GM23338 (cell line): ENCODE measurements at regions not wholly inside any gene's neighbourhood (a gene's known extent, or its start where the extent isn't known, plus 50 kb on each side); places are given as distances from the start of the nearest gene placed in this dataset.

Source experiments
- ATAC-seq: fragments of 200-7000 bp; cut with Tn5 transposase; 3 replicates; pipeline ENCODE4 v1.9.1; 2020
- DNase-seq: peaks from one replicate; pipeline ENCODE4 v3.0.0-alpha.2; 2015; ENCODE audit warnings: low spot score
- H2AFZ ChIP-seq: fragments of 200-600 bp; sonication (generic); 2 replicates; pipeline ENCODE4 v1.8.0; 2016; ENCODE audit warnings: antibody characterized with exemption, mild to moderate bottlenecking, moderate library complexity
- H3F3A ChIP-seq: fragments of 200-600 bp; sonication (generic); replicated peaks from 2 replicates; pipeline ENCODE4 v1.8.0; 2017; ENCODE audit warnings: antibody characterized with exemption, mixed run types, low read depth
- H3K27ac ChIP-seq: fragments of 200-600 bp; sonication (generic); 2 replicates; pipeline ENCODE4 v1.6.1; 2016; ENCODE audit warnings: low read depth
- H3K27me3 ChIP-seq: fragments of 200-600 bp; sonication (generic); 2 replicates; pipeline ENCODE4 v1.8.0; 2016; ENCODE audit warnings: mild to moderate bottlenecking, mixed run types, moderate library complexity; ENCODE audit not compliant: insufficient read depth
- H3K36me3 ChIP-seq: fragments of 200-600 bp; sonication (generic); 2 replicates; pipeline ENCODE4 v1.8.0; 2016; ENCODE audit warnings: mild to moderate bottlenecking; ENCODE audit not compliant: insufficient read depth
- H3K4me1 ChIP-seq: fragments of 200-600 bp; sonication (generic); 2 replicates; pipeline ENCODE4 v1.8.0; 2016; ENCODE audit warnings: mild to moderate bottlenecking, moderate library complexity; ENCODE audit not compliant: insufficient read depth
- H3K4me2 ChIP-seq: fragments of 200-600 bp; sonication (generic); 2 replicates; pipeline ENCODE4 v1.7.1; 2017; ENCODE audit warnings: mixed run types
- H3K4me3 ChIP-seq: fragments of 200-600 bp; sonication (generic); 2 replicates; pipeline ENCODE4 v1.6.1; 2016; ENCODE audit warnings: mixed run types
- H3K79me2 ChIP-seq: fragments of 200-600 bp; sonication (generic); replicated peaks from 2 replicates; pipeline ENCODE4 v1.8.0; 2017; ENCODE audit warnings: mild to moderate bottlenecking; ENCODE audit not compliant: insufficient read depth
- H3K9me2 ChIP-seq: fragments of 200-600 bp; sonication (generic); 2 replicates; pipeline ENCODE4 v1.8.0; 2017; ENCODE audit not compliant: insufficient read depth
- H4K20me1 ChIP-seq: fragments of 200-600 bp; sonication (generic); replicated peaks from 2 replicates; pipeline ENCODE4 v1.8.0; 2017; ENCODE audit warnings: mild to moderate bottlenecking; ENCODE audit not compliant: insufficient read depth
- H3K27ac Mint-ChIP-seq: 2 replicates; pipeline ENCODE4 v1.8.0; 2020; ENCODE audit warnings: inconsistent platforms, mild to moderate bottlenecking, moderate library complexity, mixed read lengths
- H3K27me3 Mint-ChIP-seq: 3 replicates; pipeline ENCODE4 v1.8.0; 2022; ENCODE audit warnings: low read depth, mild to moderate bottlenecking, moderate library complexity, mixed read lengths, inconsistent platforms; ENCODE audit not compliant: insufficient read depth, poor library complexity
- H3K36me3 Mint-ChIP-seq: 3 replicates; pipeline ENCODE4 v1.8.0; 2021; ENCODE audit warnings: low read depth, mild to moderate bottlenecking, inconsistent platforms, moderate library complexity, mixed read lengths
- H3K4me1 Mint-ChIP-seq: 3 replicates; pipeline ENCODE4 v1.8.0; 2020; ENCODE audit warnings: mild to moderate bottlenecking, inconsistent platforms, mixed read lengths
- H3K4me3 Mint-ChIP-seq: 3 replicates; pipeline ENCODE4 v1.8.0; 2021; ENCODE audit warnings: moderate library complexity, mild to moderate bottlenecking, inconsistent platforms, mixed read lengths
- H3K9me3 Mint-ChIP-seq: 3 replicates; pipeline ENCODE4 v1.8.0; 2020; ENCODE audit warnings: moderate library complexity, mild to moderate bottlenecking, inconsistent platforms, mixed read lengths
- ZNF331 ChIP-seq: fragments of 250-450 bp; sonication (Bioruptor Pico); IDR thresholded peaks from 2 replicates; pipeline ENCODE4 v1.5.0; 2020; ENCODE audit warnings: low read depth, mild to moderate bottlenecking, moderate library complexity
- ZNF462 ChIP-seq: fragments of 250-450 bp; sonication (Bioruptor Pico); IDR thresholded peaks from 2 replicates; pipeline ENCODE4 v1.5.0; 2020; ENCODE audit warnings: mild to moderate bottlenecking, moderate library complexity
- TF ChIP-seq, protein P1 (sequence below), 2 experiments: fragments of 200-600 bp in 1 of 2; sonication (generic) in 1 of 2; conservative IDR thresholded peaks; 2 replicates each; pipeline versions ENCODE4 v1.5.1 to v1.6.1; 2016 to 2017; ENCODE audit warnings: antibody characterized with exemption in 2 of 2, low read depth in 2 of 2, mild to moderate bottlenecking in 2 of 2, moderate library complexity in 1 of 2

DNA sequence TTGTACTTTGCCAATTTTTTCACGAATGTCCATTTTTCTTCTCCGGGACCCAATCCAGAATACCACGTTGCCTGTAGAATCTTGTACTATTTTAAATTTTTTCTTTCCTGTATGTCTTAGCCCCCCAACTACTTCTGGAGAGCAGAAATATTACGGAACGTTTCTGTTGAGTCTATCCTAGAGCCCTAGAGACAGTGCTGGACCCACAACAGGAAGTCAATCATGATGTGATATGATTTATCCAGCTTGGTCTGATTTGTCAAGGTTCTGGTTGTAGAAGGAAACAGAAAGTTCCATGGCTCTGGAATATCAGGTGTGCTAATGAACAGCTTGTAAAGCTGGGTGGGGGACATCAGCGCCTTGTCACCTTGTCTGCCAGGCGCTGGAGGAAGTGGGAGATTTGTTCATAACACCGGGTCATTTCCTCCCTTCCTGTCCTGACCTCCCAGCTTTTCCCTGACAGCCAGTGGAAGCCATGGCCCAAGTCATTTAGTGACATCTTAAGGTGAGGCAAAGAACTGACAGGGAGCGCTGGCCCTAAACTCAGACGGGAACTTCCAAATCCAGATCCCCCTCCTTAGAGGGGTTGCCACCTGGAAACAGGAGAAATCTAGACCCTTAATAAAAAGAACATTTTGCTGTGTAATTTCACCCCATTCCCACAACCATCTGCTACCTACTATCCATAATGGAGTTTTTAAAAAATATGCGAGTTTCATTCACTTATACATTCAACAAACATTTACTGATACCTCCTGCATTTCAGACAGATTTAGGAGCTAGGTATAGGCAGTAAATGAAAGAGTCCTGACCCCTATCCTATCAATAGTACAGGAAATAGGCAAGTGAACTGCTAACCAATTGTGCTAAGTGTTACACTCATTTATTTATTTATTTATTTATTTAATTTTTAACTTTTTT is 130.5 kb downstream of the ZFP64 start:
- H3K36me3 Mint-ChIP-seq: peaks cover 11% of the 10 kb centered on the region

More for the DNA sequence above, 130.5 kb downstream of the ZFP64 start:
- H3K9me3 Mint-ChIP-seq: peaks cover 11% of the 10 kb centered on the region
- Histone ChIP-seq H3K9me2 (no peaks in the 10 kb centered on the region), H3K36me3 (no peaks in the 10 kb centered on the region), H3K4me2 (no peak overlapping the region), H3K4me3 (no peak overlapping the region), H2AFZ (no peak overlapping the region), H3K4me1 (no peaks in the 10 kb centered on the region), H3K79me2 (no peaks in the 10 kb centered on the region), H4K20me1 (no peaks in the 10 kb centered on the region), H3F3A (no peaks in the 10 kb centered on the region), H3K27me3 (no peaks in the 10 kb centered on the region), H3K27ac (no peak overlapping the region)
- H3K27me3 Mint-ChIP-seq: no peaks in the 10 kb centered on the region
- peak overlapping the region; percentile 61; the same call in 1 of the 2 replicates for H3K27ac Mint-ChIP-seq
- no peak overlapping the region for H3K4me3 Mint-ChIP-seq
- TF ChIP-seq ZNF331: no peak
- TF ChIP-seq, protein P1, sequence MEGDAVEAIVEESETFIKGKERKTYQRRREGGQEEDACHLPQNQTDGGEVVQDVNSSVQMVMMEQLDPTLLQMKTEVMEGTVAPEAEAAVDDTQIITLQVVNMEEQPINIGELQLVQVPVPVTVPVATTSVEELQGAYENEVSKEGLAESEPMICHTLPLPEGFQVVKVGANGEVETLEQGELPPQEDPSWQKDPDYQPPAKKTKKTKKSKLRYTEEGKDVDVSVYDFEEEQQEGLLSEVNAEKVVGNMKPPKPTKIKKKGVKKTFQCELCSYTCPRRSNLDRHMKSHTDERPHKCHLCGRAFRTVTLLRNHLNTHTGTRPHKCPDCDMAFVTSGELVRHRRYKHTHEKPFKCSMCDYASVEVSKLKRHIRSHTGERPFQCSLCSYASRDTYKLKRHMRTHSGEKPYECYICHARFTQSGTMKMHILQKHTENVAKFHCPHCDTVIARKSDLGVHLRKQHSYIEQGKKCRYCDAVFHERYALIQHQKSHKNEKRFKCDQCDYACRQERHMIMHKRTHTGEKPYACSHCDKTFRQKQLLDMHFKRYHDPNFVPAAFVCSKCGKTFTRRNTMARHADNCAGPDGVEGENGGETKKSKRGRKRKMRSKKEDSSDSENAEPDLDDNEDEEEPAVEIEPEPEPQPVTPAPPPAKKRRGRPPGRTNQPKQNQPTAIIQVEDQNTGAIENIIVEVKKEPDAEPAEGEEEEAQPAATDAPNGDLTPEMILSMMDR (conservative IDR thresholded peaks at IDR 0.05; ENCODE audit: low read depth in 2 of 2): peak; percentile 63 to 91
- no peak for TF ChIP-seq ZNF462 (CRISPR knock-in tag)
- DNase-seq: peak; percentile 81
- H3K4me1 Mint-ChIP-seq: peaks cover 5% of the 10 kb centered on the region
- ATAC-seq: peak; percentile 92
